GM21576 (cell line): ENCODE measurements at regions not wholly inside any gene's neighbourhood (a gene's known extent, or its start where the extent isn't known, plus 50 kb on each side); places are given as distances from the start of the nearest gene placed in this dataset.

Experiments used
- ATAC-seq: cut with Tn5 transposase; IDR thresholded peaks from one replicate; pipeline ENCODE4 v1.9.1; 2021; ENCODE audit warnings: mild to moderate bottlenecking, moderate library complexity; ENCODE audit not compliant: unreplicated experiment

DNA sequence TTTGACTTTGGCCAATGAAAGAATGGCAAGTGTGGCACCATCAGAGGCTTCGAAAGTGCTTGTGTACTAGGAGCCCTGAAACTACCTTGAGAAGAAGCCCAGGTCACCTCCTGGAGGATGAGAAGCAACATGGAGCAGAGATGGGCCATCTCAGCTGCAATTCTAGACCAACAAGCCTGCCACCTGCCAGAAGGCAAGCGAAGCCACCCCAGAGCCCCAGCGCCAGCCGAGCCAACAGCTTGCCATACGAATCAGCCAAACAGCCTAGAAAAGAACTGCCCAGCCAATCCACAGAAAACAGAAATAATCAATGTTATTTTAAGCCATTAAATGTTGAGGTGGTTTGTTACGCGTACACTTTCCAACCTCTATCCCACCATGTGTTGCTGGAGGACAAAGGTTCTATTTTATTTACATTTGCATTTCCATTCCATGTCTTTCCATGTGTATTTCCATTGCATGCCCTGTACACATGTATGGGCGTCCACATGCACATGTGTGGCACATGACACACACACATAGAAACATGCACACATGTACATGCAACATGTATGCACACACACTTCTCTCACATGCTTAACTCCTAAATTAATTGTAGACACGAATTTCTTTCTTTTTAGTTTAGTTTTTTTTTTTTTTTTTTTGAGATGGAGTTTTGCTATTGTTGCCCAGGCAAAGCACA lies 144.3 kb upstream of the TNRC6C start:
- no peak for ATAC-seq

GRCh38 chr17:77815127-77815905 lies 143.2 kb upstream of the TNRC6C start:
- no peak for ATAC-seq

DNA sequence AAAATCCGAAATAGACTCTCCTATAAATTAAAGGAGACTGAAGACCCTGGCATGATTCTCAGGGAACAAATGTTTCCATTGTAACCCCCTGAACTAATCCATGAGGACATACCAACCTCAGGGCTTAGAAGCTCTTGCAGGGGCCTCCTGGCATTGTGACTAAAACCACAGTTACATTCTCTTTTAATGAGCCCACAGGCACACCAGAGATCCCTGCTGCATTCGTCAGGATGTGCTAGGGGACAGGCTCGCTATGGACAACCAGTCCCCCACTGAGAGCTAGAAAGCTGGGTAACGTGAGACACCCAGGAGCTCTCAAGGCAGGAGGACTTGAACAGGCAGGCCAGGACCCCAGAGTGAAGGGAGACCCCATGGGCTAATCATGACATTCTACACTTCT lies 140.6 kb upstream of the TNRC6C start:
- no peak for ATAC-seq

DNA sequence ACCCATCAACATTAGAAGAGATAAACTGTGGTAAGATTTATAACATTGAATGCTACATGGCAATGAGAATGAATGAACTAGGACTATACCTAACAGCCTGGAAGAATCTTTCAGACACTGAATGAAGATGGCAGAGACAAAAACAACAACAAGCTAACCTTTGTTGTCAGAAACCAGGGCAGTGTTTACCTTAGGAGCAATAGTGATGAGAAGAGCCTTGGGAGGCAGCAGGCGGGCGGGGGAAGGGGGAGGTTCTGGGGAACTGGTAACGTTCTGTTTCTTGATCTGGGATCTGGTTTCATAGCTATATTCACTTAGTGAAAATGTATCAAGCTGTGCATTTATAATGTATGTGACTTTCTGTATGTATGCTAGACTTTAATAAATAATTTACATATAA lies 139.0 kb upstream of the TNRC6C start:
- ATAC-seq: no peak

- no peak for ATAC-seq
These were observed 137.4 kb upstream of the TNRC6C start for GRCh38 chr17:77821114-77821513.

DNA sequence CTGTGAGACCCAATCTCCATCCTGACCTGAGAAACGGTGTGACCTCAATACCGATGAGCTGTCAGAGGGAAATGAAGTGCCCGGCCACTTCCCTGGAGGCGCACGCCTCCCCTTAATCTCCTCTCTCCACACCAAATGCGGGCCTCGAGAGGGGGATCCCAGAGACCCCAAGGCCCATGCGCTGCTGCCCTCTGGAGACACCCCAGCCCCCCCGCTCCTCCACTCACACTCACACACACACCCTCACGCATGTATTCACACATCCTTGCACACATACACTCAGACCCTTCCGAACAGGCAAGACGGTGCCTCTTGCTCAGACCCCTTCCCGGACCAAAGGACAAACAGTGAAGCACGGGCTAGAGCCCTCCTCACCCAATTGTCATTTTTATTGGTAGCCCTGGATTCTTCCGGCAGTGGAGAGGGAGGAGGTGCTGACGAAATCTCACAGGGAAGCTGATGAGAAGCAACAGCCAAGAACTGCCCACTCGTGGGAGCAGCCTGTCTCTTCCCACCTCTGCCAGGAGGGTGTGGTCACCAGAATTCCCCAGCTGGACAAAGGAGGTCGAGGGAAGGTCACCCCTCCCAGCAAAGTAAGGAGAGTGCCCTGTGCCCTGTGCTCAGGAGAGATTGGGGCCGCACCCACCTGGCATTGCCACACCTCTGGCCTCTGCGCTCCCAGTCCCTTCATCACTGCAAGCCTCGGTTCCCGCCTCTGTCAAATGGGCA lies 136.0 kb upstream of the TNRC6C start:
- no peak for ATAC-seq

- no peak for ATAC-seq
These were observed 134.3 kb upstream of the TNRC6C start for GRCh38 chr17:77824102-77824779.

DNA sequence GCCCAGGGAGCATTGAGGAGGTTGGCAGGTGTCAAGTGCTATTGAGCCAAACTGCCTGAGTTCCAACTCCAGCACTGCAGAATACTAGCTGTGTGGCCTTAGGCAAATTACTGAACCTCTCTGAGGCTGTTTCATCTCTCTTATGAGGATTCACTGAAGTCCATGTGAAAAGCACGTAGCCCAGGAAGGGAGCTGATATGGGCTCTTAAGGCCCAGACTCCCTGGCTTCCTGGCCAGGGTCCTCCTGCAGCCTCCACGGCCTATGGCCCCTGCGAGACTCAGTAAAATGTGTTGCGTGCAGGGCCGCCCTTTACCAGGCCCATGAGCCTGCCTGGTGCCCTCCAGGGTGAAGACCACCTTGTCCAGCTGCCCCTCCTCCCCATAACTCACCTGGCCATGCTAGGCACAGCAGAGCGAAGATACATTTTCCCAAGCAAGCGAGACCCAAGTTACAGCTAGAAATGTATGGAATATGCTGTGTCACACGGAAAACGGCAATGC lies 133.7 kb upstream of the TNRC6C start:
- ATAC-seq: no peak

DNA sequence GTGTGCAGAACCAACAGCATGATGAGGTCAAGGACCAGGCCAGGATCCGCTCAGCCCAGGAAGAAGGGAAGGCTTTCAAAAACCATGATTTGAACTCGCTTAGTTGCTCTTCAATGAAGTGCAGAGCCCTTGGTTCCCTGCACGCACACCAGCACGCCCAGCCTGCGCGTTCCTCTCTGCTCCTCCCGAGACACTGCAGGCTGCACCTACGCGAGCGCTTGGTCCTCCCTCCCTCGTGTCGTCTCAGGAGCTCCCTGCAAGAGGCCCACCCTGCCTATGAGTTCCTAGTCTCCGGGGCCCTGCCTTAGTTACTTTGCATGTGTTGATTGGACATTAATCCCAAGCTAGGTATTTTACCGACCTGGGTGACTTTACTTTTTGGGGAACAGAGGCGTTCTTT lies 132.9 kb upstream of the TNRC6C start:
- no peak for ATAC-seq

DNA sequence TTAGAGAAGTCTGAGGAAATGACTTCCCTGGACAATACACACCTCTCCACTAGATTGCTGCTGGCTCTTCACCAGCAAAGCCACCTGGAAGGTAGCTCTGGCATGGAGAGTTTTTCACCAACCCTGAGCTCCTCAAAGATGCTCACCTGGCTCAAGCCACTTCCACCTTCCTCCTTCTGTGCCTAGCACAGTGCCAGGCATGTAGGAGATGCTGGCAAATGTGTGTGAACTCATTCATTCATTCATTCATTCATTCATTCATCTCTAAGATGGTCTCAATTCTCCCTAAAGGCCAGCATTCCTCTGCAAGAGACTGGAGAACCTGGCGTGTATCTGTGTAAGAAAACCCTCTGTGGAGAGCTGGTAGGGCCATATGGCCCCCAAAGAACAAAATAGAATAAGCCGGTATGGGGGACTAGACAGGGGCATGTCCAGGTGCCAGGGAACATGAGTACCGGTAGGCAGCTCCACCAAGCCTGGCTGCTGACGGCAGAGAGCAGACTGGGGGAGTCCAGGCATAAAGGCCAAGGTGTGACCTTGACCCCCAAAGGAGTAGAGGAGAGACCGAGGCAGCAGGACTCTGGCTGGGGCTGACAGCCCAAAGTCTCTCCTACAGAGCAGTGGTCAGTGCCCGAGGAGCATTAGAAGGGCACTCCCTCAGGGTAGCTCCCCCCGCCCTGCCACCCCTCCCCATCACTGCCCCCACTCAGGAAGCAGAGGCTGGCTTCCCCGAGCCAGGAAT lies 132.2 kb upstream of the TNRC6C start:
- ATAC-seq: no peak

DNA sequence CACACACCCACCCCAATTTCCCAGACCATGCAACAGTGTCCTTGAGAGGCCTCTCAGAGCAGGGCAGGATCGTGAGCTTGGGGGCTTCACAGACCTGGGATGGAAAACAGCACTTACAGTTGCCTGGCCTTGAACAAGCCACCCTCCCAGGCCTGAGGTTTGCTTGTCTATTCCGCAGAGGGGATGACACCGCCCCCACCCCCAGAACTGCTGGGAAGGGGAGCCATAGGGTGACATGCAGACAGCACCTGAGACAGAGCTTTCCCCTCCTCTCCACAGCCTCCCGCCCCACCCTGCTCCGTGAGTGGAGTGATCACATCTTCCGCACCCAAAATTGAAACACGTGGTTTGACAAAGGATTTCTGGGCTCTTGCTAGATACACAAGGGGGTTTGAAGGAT lies 131.5 kb upstream of the TNRC6C start:
- ATAC-seq: no peak

DNA sequence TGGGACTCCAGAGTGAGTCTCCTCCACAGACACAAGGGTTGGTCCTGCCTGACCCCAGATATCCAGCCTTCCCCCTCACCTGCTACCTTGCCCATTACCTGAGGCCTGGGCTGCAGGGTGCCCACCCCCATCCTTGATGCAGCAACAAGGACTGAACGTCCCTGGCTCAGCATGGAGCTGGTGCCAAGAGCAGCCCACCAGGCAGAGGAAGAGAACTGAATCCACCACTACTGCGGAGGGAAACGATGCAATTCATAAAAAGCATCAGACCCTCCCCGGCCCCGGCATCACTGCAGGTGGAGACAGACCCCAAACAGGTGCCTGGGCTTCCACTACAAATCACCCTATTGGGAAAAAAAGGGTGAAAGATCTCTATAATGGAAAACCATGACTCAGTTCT lies 131.0 kb upstream of the TNRC6C start:
- no peak for ATAC-seq

DNA sequence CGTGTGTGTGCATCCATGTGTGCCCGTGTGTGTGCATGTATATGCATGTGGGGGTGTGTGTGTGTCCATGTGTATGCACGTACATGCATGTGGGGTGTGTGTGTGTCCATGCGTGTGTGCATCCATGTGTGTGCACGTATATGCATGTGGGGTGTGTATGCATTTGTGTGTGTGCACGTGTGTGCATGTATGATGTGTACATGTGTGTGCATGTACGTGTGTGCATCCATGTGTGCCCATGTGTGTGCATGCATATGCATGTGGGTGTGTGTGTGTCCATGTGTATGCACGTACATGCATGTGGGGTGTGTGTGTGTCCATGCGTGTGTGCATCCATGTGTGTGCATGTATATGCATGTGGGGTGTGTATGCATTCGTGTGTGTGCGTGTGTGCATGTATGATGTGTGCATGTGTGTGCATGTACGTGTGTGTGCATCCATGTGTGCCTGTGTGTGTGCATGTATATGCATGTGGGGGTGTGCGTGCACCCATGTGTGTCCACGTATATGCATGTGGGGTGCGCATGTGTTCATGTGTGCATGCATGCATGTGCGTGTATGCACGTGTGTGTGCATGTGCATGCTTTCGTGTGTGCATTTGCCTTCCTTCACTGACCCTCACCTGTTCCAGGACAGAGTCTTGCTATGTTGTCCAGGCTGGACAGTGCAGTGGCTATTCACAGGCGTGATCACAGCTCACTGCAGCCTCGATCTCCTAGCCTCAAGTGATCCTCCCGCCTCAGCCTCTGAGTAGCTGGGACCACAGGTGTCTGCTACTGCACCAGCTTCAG lies 129.6 kb upstream of the TNRC6C start:
- no peak for ATAC-seq

DNA sequence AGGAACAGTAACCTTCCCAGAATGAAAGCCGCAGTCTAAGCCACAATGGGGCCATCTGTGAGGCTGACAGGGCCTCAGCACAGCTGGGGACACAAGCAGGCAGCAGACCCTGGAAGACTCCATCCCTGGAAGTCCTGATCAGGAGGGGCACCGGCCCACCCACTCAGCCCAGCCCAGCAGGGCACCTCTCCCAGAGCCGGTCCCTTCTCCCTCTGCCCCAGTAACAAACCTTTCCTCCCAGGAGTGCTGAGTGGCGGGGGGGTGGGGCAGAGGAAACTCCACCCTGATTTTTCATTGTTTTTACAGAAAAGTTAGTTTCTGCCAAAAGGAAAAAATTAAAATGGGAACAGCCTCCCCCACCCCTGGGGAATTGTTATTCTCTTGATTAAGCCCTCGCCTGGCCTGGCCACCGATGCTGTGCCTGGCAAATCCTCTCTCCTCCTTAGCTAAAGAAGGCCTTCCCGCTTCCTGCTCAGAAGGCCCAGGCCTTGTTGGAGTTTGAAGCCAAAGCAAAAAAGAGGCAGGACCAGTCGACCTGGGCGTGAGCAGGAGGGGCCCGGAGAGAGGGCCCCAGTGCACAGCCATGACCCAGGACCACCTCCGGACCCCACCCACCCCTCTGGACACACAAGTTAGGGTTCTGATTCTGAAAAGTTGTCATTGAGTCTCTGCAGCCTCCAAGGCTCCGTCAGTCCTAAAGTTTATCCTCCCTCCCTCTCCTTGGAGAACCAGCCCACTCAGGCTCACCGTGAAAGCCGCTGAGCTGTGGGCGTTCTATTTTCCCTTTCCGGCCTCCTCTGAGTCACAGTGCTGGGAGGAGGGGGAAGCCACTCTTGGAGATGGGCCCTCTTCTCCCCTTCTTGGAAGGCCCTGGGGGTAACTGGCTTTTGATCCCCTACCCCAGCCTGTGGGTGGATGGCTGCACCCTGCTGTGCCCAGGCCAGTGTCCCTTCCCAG lies 128.4 kb upstream of the TNRC6C start:
- ATAC-seq: no peak

- no peak for ATAC-seq
These were observed 127.6 kb upstream of the TNRC6C start for GRCh38 chr17:77830816-77831473.

DNA sequence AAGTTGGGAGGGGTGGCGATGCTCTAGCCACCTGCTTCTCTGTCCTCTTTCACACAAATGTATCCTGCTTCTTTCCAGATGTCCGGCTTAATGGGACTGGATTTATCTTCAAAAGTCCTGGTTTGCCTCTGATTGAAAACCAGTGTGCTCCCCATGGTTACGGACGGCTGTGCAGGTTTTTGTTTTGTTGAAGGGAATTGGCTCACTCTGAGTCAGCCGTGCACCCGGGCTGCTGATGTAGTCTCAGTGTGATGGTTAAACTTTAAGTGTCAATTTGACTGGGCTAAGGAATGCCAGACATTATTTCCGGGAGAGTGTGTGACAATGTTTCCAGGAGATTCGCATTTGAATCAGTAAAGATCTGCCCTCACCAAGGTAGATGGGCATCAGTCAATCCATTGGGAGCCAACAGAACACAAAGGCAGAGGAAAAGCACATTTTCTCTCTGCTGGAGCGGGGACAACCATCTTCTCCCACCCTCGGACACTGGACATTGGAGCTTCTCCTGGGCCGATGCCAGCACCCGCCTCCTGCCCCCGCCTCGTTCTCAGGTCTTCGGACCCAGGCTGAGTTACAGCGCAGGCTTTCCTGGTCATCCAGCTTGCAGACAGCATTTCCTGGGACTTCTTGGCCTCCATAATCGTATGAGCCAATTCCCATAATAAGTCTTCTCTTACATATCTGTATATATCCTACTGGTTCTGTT lies 126.9 kb upstream of the TNRC6C start:
- ATAC-seq: no peak

DNA sequence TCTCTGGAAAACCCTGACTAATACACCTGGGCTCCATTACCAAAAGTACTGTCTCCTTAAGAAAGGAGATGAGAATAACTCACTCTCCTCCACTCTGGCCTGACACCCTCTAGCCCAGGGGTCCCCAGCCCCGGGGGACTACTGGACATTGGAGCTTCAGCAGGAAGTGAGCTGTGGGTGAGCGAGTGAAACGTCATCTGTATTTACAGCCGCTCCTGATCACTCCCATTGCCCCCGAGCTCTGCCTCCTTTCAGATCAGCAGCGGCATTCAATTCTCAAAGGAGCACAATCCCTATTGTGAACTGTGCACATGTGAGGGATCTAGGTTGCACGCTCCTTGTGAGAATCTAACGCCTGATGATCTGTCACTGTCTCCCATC lies 126.3 kb upstream of the TNRC6C start:
- ATAC-seq: no peak
